PC-3 (cell line): ENCODE measurements at regions not wholly inside any gene's neighbourhood (a gene's known extent, or its start where the extent isn't known, plus 50 kb on each side); places are given as distances from the start of the nearest gene placed in this dataset.

Source experiments
- ATAC-seq: fragments of 200-7000 bp; cut with Tn5 transposase; 2 replicates; pipeline ENCODE4 v1.9.1; 2020; ENCODE audit warnings: mild to moderate bottlenecking, moderate library complexity
- BruUV-seq: library from RNA; stranded (reverse); fragments of 400-500 nt; replicated peaks from 2 replicates; lab custom pipeline; 2021; lab: Mats Ljungman, UMichigan
- CTCF ChIA-PET: fragments of 300-600 bp; sonication (Branson Sonifier 250); formaldehyde crosslinking; loops from one replicate; lab custom pipeline; 2022; ENCODE audit warnings: antibody characterized with exemption; lab: Charles Lee
- POLR2A ChIA-PET: fragments of 300-600 bp; sonication (Branson Sonifier 250); formaldehyde crosslinking; loops from one replicate; lab custom pipeline; 2022; ENCODE audit warnings: antibody characterized with exemption; ENCODE audit not compliant: unreplicated experiment; lab: Charles Lee
- DNase-seq: peaks from one replicate; pipeline ENCODE4 v3.0.0-alpha.2; 2015
- H2AFZ ChIP-seq: fragments of 300-600 bp; sonication (generic); 2 replicates; pipeline ENCODE4 v1.6.0; 2016; ENCODE audit warnings: antibody characterized with exemption, low read length
- H3F3A ChIP-seq: fragments of 300-600 bp; sonication (generic); one replicate; pipeline ENCODE4 v1.6.0; 2017; ENCODE audit warnings: antibody characterized with exemption, low read length, control low read depth, mild to moderate bottlenecking; ENCODE audit not compliant: unreplicated experiment
- H3K27ac ChIP-seq: fragments of 300-600 bp; sonication (generic); 2 replicates; pipeline ENCODE4 v1.5.1; 2016; ENCODE audit warnings: mild to moderate bottlenecking, low read length
- H3K27me3 ChIP-seq: fragments of 300-600 bp; sonication (generic); 2 replicates; pipeline ENCODE4 v1.6.1; 2016; ENCODE audit warnings: low read length, mixed read lengths
- H3K36me3 ChIP-seq: fragments of 300-600 bp; sonication (generic); 2 replicates; pipeline ENCODE4 v1.6.1; 2016; ENCODE audit warnings: low read depth, mixed run types, low read length, mixed read lengths
- H3K4me1 ChIP-seq: fragments of 300-600 bp; sonication (generic); 2 replicates; pipeline ENCODE4 v1.5.1; 2016; ENCODE audit warnings: low read length; ENCODE audit not compliant: insufficient read depth
- H3K4me2 ChIP-seq: fragments of 300-600 bp; sonication (generic); 2 replicates; pipeline ENCODE4 v1.6.0; 2016; ENCODE audit warnings: low read length
- H3K4me3 ChIP-seq: fragments of 300-600 bp; sonication (generic); 2 replicates; pipeline ENCODE4 v1.5.1; 2016; ENCODE audit warnings: mild to moderate bottlenecking, low read length, mixed read lengths
- H3K79me2 ChIP-seq: fragments of 300-600 bp; sonication (generic); 2 replicates; pipeline ENCODE4 v1.6.1; 2017; ENCODE audit warnings: low read length, mixed read lengths
- H3K9ac ChIP-seq: fragments of 300-600 bp; sonication (generic); 2 replicates; pipeline ENCODE4 v1.6.0; 2016; ENCODE audit warnings: mild to moderate bottlenecking, low read length
- H3K9me2 ChIP-seq: fragments of 300-600 bp; sonication (generic); replicated peaks from 2 replicates; pipeline ENCODE4 v1.6.1; 2016; ENCODE audit warnings: mixed run types, low read length, mixed read lengths
- H3K9me3 ChIP-seq: fragments of 300-600 bp; sonication (generic); 2 replicates; pipeline ENCODE4 v1.6.1; 2016; ENCODE audit warnings: low read length, mixed read lengths
- H4K20me1 ChIP-seq: fragments of 300-600 bp; sonication (generic); 2 replicates; pipeline ENCODE4 v1.6.1; 2016; ENCODE audit warnings: low read length, mixed read lengths
- CTCF ChIP-seq: fragments of 300-600 bp; sonication (generic); conservative IDR thresholded peaks from 2 replicates; pipeline ENCODE4 v1.5.1; 2017; ENCODE audit warnings: antibody characterized with exemption, low read depth, mild to moderate bottlenecking, low read length
- EZH2 ChIP-seq: fragments of 300-600 bp; sonication (generic); IDR thresholded peaks from one replicate; pipeline ENCODE4 v1.6.1; 2017; ENCODE audit warnings: antibody characterized with exemption, mild to moderate bottlenecking, low read length; ENCODE audit not compliant: unreplicated experiment
- EZH2phosphoT487 ChIP-seq: fragments of 300-600 bp; sonication (generic); IDR thresholded peaks from 2 replicates; pipeline ENCODE4 v1.6.1; 2018; ENCODE audit warnings: mild to moderate bottlenecking, antibody characterized with exemption, low read length, borderline replicate concordance
- intact Hi-C: fragments of 100-400 bp; cut with micrococcal nuclease; formaldehyde crosslinking; loops from 2 replicates; pipeline ENCODE4 v1.9.0; 2023

- no peak overlapping the region for H3K4me3 ChIP-seq
- BruUV-seq = no TSS peak
- H3F3A ChIP-seq = no peaks in the 10 kb centered on the region
- CTCF ChIA-PET = interaction anchor here (0.6 kb wide), 1 partner anchor 405 kb away, joined by 4 read pairs; no protein-coding TSS in a partner anchor
- no peaks in the 10 kb centered on the region for H4K20me1 ChIP-seq
- H3K9me3 ChIP-seq = no peaks in the 10 kb centered on the region
- peak; percentile 42; the same call in 1 of the 2 replicates for TF ChIP-seq CTCF
- no peak for TF ChIP-seq EZH2
- intact Hi-C loops = no loop called here
- H3K36me3 ChIP-seq = no peaks in the 10 kb centered on the region
- no peaks in the 10 kb centered on the region for H3K9me2 ChIP-seq
- no peaks in the 10 kb centered on the region for H3K4me1 ChIP-seq
- no peak overlapping the region for H3K4me2 ChIP-seq
- no peaks in the 10 kb centered on the region for H3K79me2 ChIP-seq
- peak; percentile 72 for ATAC-seq
- H2AFZ ChIP-seq = no peak overlapping the region
- no peak overlapping the region for H3K9ac ChIP-seq
- no peaks in the 10 kb centered on the region for H3K27me3 ChIP-seq
- H3K27ac ChIP-seq = no peak overlapping the region
- POLR2A ChIA-PET = no interaction called here
- DNase-seq = peak; percentile 47
Measured at GRCh38 chr15:95922431-95922830, 408.1 kb upstream of the NR2F2 start.

GRCh38 chr15:95923792-95924191 lies 406.7 kb upstream of the NR2F2 start:
- CTCF ChIA-PET = no interaction called here
- POLR2A ChIA-PET = no interaction called here
- no peak for DNase-seq
- Histone ChIP-seq H3K9me2 (no peaks in the 10 kb centered on the region), H3K27me3 (no peaks in the 10 kb centered on the region), H3K27ac (no peak overlapping the region), H3K4me1 (no peaks in the 10 kb centered on the region), H3K36me3 (no peaks in the 10 kb centered on the region), H4K20me1 (no peaks in the 10 kb centered on the region), H3K4me2 (no peak overlapping the region), H3K9ac (no peak overlapping the region), H3F3A (no peaks in the 10 kb centered on the region), H2AFZ (no peak overlapping the region), H3K4me3 (no peak overlapping the region), H3K79me2 (no peaks in the 10 kb centered on the region), H3K9me3 (no peaks in the 10 kb centered on the region)
- intact Hi-C loops = no loop called here
- no peak for ATAC-seq
- no TSS peak for BruUV-seq
- TF ChIP-seq EZH2 = no peak
- TF ChIP-seq EZH2phosphoT487 = no peak
- no peak for TF ChIP-seq CTCF

DNA sequence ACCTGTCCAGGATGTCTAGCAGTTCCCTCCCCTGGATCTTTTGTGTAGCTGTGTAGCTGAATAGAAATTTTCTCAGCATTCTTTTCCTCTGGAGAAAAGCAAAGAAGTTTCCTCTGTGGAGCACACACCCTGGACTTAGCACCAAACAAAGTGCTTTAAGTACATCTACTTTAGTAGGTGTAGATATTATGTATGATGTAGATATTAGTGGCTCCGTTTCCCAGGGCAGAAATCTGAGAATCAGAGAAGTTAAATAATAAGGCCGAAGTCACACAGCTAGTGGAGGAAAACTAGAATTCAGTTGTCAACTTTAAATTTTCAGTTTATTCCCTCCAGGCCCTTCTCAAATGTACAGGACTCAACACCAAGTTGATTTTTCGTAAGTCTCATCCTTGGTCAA lies 401.7 kb upstream of the NR2F2 start:
- Histone ChIP-seq H3K4me1 (peaks cover 21% of the 10 kb centered on the region), H3F3A (no peaks in the 10 kb centered on the region), H3K79me2 (no peaks in the 10 kb centered on the region), H3K27me3 (no peaks in the 10 kb centered on the region), H3K9ac (no peak overlapping the region), H4K20me1 (no peaks in the 10 kb centered on the region), H3K9me2 (no peaks in the 10 kb centered on the region), H3K4me3 (no peak overlapping the region), H3K4me2 (no peak overlapping the region), H3K9me3 (no peaks in the 10 kb centered on the region), H3K36me3 (no peaks in the 10 kb centered on the region), H3K27ac (no peak overlapping the region), H2AFZ (no peak overlapping the region)
- TF ChIP-seq EZH2phosphoT487 (no peak), EZH2 (no peak), CTCF (no peak)
- ChIA-PET POLR2A (interaction anchor here (0.6 kb wide), 1 partner anchor 398 kb away, joined by 6 read pairs; no protein-coding TSS in a partner anchor), CTCF (no interaction called here)
- ATAC-seq (no peak), DNase-seq (no peak)
- intact Hi-C loops = no loop called here
- no TSS peak for BruUV-seq
